ENCODE measurements at regions not wholly inside any gene's neighbourhood (a gene's known extent, or its start where the extent isn't known, plus 50 kb on each side); places are given as distances from the start of the nearest gene placed in this dataset.

GRCh38 chr10:126804396-126804795 lies 100.8 kb upstream of the DOCK1 start:
- H3K9me3 ChIP-seq (replicated peaks): peaks cover 6% of the 10 kb centered on the region
- no peak overlapping the region for H3K27ac ChIP-seq (replicated peaks)
- intact Hi-C loops (cut with micrococcal nuclease): no loop called here
- no peaks in the 10 kb centered on the region for H3K27me3 ChIP-seq (ENCODE audit: low read depth)
- H3K4me3 ChIP-seq: no peak overlapping the region
- no peaks in the 10 kb centered on the region for H3K36me3 ChIP-seq
- no peaks in the 10 kb centered on the region for H3K4me1 ChIP-seq
- DNase-seq: no peak
- TF ChIP-seq CTCF (IDR thresholded peaks at IDR 0.05; ENCODE audit: borderline replicate concordance): no peak

GRCh38 chr10:126806498-126806897 lies 98.7 kb upstream of the DOCK1 start:
- Histone ChIP-seq H3K27me3 (ENCODE audit: low read depth) (no peaks in the 10 kb centered on the region), H3K4me1 (no peaks in the 10 kb centered on the region), H3K27ac (replicated peaks) (no peak overlapping the region), H3K9me3 (replicated peaks) (peaks cover 27% of the 10 kb centered on the region), H3K4me3 (no peak overlapping the region), H3K36me3 (no peaks in the 10 kb centered on the region)
- no peak for TF ChIP-seq CTCF (IDR thresholded peaks at IDR 0.05; ENCODE audit: borderline replicate concordance)
- no peak for DNase-seq
- intact Hi-C loops (cut with micrococcal nuclease): no loop called here

- Histone ChIP-seq H3K4me3 (no peak overlapping the region), H3K27ac (replicated peaks) (no peak overlapping the region), H3K9me3 (replicated peaks) (peaks cover 30% of the 10 kb centered on the region), H3K4me1 (no peaks in the 10 kb centered on the region), H3K36me3 (no peaks in the 10 kb centered on the region), H3K27me3 (ENCODE audit: low read depth) (no peaks in the 10 kb centered on the region)
- intact Hi-C loops (cut with micrococcal nuclease): no loop called here
- DNase-seq: no peak
- TF ChIP-seq CTCF (IDR thresholded peaks at IDR 0.05; ENCODE audit: borderline replicate concordance): no peak
These were observed 98.1 kb upstream of the DOCK1 start for GRCh38 chr10:126806991-126807702.

GRCh38 chr10:126808103-126808502 lies 97.1 kb upstream of the DOCK1 start:
- no peak overlapping the region for H3K27ac ChIP-seq (replicated peaks)

GRCh38 chr10:126813432-126813831 lies 91.8 kb upstream of the DOCK1 start:
- no peaks in the 10 kb centered on the region for H3K4me1 ChIP-seq
- intact Hi-C loops (cut with micrococcal nuclease): no loop called here
- no peak for TF ChIP-seq CTCF (IDR thresholded peaks at IDR 0.05; ENCODE audit: borderline replicate concordance)
- peaks cover 20% of the 10 kb centered on the region for H3K27me3 ChIP-seq (ENCODE audit: low read depth)
- peaks cover 24% of the 10 kb centered on the region for H3K9me3 ChIP-seq (replicated peaks)
- no peak for DNase-seq
- no peak overlapping the region for H3K4me3 ChIP-seq
- no peaks in the 10 kb centered on the region for H3K36me3 ChIP-seq
- no peak overlapping the region for H3K27ac ChIP-seq (replicated peaks)

More at GRCh38 chr10:126808103-126808502, 97.1 kb upstream of the DOCK1 start:
- DNase-seq: no peak
- TF ChIP-seq CTCF (IDR thresholded peaks at IDR 0.05; ENCODE audit: borderline replicate concordance): no peak
- H3K4me3 ChIP-seq: no peak overlapping the region
- intact Hi-C loops (cut with micrococcal nuclease): no loop called here
- no peaks in the 10 kb centered on the region for H3K4me1 ChIP-seq
- peaks cover 24% of the 10 kb centered on the region for H3K9me3 ChIP-seq (replicated peaks)
- H3K36me3 ChIP-seq: no peaks in the 10 kb centered on the region
- H3K27me3 ChIP-seq (ENCODE audit: low read depth): no peaks in the 10 kb centered on the region
